HepG2 (cell line): ENCODE measurements at regions not wholly inside any gene's neighbourhood (a gene's known extent, or its start where the extent isn't known, plus 50 kb on each side); places are given as distances from the start of the nearest gene placed in this dataset.

Source experiments
- ATF1 ChIP-seq: IDR thresholded peaks from 2 replicates; pipeline ENCODE4 v1.6.1; 2016; ENCODE audit warnings: mild to moderate bottlenecking, control low read depth
- EEA1 ChIP-seq: sonication (generic); formaldehyde crosslinking; IDR thresholded peaks from 2 replicates; pipeline ENCODE4 v1.5.1; 2020; ENCODE audit warnings: mild to moderate bottlenecking, missing genetic modification reagents, borderline replicate concordance
- FOXO1 ChIP-seq: sonication (generic); formaldehyde crosslinking; IDR thresholded peaks from 2 replicates; pipeline ENCODE4 v1.4.0; 2020; ENCODE audit warnings: missing genetic modification reagents
- HDAC1 ChIP-seq: sonication (generic); formaldehyde crosslinking; IDR thresholded peaks from 2 replicates; pipeline ENCODE4 v1.5.1; 2020; ENCODE audit warnings: mild to moderate bottlenecking, missing genetic modification reagents
- MZF1 ChIP-seq: sonication (generic); formaldehyde crosslinking; IDR thresholded peaks from 2 replicates; pipeline ENCODE4 v1.8.1; 2023; ENCODE audit warnings: mild to moderate bottlenecking, missing genetic modification reagents, borderline replicate concordance
- ZBTB20 ChIP-seq: sonication (generic); formaldehyde crosslinking; IDR thresholded peaks from 2 replicates; pipeline ENCODE4 v1.8.1; 2023; ENCODE audit warnings: missing genetic modification reagents, low read depth, mild to moderate bottlenecking, borderline replicate concordance
- ZNF143 ChIP-seq: sonication (generic); formaldehyde crosslinking; IDR thresholded peaks from 2 replicates; pipeline ENCODE4 v1.4.0; 2020; ENCODE audit warnings: missing genetic modification reagents
- ZNF225 ChIP-seq: sonication (generic); formaldehyde crosslinking; IDR thresholded peaks from 2 replicates; pipeline ENCODE4 v1.4.0; 2020; ENCODE audit warnings: mild to moderate bottlenecking, missing genetic modification reagents
- ZNF253 ChIP-seq: sonication (generic); formaldehyde crosslinking; IDR thresholded peaks from 2 replicates; pipeline ENCODE4 v1.8.0; 2022; ENCODE audit warnings: mild to moderate bottlenecking, missing genetic modification reagents, borderline replicate concordance
- ZSCAN9 ChIP-seq: IDR thresholded peaks from 2 replicates; pipeline ENCODE4 v1.6.1; 2016; ENCODE audit warnings: borderline replicate concordance
- TF ChIP-seq, protein P1 (sequence below): sonication (generic); formaldehyde crosslinking; IDR thresholded peaks from 2 replicates; pipeline ENCODE4 v1.4.0; 2020; ENCODE audit warnings: mild to moderate bottlenecking, missing genetic modification reagents
- TF ChIP-seq, protein P2 (sequence below): sonication (generic); formaldehyde crosslinking; IDR thresholded peaks from 2 replicates; pipeline ENCODE4 v1.8.0; 2022; ENCODE audit warnings: missing genetic modification reagents, mild to moderate bottlenecking, inconsistent platforms, borderline replicate concordance
- TF ChIP-seq, protein P3 (sequence below): sonication (generic); formaldehyde crosslinking; IDR thresholded peaks from 2 replicates; pipeline ENCODE4 v1.5.0; 2020; ENCODE audit warnings: missing genetic modification reagents, mild to moderate bottlenecking, borderline replicate concordance
- TF ChIP-seq, protein P4 (sequence below): fragments of 450-650 bp; IDR thresholded peaks from 2 replicates; pipeline ENCODE4 v1.6.1; 2017; ENCODE audit warnings: mild to moderate bottlenecking
- TF ChIP-seq, protein P5 (sequence below): sonication (generic); formaldehyde crosslinking; IDR thresholded peaks from 2 replicates; pipeline ENCODE4 v1.4.0; 2020; ENCODE audit warnings: low read depth, mild to moderate bottlenecking, missing genetic modification reagents

DNA sequence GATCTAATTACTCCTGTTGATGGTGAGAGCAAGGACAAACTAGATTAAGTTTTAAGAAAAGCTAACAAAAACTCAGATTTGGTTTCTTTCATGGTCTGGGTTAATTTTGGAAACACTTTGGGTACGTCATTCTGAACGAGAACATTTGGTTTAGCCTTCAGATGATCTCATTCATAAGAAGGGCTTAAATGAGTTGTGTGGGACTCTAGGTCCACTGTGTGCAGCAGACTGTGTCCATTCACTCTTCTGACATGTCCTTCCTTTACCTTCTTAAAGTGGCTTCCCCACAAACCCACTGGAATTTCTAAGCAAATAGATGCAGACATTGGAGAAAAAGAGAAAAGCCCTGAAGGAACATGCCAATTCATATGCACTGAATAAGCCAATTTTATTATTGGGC is 96.8 kb downstream of the FBXO4 start (continued):
- TF ChIP-seq, protein P1, sequence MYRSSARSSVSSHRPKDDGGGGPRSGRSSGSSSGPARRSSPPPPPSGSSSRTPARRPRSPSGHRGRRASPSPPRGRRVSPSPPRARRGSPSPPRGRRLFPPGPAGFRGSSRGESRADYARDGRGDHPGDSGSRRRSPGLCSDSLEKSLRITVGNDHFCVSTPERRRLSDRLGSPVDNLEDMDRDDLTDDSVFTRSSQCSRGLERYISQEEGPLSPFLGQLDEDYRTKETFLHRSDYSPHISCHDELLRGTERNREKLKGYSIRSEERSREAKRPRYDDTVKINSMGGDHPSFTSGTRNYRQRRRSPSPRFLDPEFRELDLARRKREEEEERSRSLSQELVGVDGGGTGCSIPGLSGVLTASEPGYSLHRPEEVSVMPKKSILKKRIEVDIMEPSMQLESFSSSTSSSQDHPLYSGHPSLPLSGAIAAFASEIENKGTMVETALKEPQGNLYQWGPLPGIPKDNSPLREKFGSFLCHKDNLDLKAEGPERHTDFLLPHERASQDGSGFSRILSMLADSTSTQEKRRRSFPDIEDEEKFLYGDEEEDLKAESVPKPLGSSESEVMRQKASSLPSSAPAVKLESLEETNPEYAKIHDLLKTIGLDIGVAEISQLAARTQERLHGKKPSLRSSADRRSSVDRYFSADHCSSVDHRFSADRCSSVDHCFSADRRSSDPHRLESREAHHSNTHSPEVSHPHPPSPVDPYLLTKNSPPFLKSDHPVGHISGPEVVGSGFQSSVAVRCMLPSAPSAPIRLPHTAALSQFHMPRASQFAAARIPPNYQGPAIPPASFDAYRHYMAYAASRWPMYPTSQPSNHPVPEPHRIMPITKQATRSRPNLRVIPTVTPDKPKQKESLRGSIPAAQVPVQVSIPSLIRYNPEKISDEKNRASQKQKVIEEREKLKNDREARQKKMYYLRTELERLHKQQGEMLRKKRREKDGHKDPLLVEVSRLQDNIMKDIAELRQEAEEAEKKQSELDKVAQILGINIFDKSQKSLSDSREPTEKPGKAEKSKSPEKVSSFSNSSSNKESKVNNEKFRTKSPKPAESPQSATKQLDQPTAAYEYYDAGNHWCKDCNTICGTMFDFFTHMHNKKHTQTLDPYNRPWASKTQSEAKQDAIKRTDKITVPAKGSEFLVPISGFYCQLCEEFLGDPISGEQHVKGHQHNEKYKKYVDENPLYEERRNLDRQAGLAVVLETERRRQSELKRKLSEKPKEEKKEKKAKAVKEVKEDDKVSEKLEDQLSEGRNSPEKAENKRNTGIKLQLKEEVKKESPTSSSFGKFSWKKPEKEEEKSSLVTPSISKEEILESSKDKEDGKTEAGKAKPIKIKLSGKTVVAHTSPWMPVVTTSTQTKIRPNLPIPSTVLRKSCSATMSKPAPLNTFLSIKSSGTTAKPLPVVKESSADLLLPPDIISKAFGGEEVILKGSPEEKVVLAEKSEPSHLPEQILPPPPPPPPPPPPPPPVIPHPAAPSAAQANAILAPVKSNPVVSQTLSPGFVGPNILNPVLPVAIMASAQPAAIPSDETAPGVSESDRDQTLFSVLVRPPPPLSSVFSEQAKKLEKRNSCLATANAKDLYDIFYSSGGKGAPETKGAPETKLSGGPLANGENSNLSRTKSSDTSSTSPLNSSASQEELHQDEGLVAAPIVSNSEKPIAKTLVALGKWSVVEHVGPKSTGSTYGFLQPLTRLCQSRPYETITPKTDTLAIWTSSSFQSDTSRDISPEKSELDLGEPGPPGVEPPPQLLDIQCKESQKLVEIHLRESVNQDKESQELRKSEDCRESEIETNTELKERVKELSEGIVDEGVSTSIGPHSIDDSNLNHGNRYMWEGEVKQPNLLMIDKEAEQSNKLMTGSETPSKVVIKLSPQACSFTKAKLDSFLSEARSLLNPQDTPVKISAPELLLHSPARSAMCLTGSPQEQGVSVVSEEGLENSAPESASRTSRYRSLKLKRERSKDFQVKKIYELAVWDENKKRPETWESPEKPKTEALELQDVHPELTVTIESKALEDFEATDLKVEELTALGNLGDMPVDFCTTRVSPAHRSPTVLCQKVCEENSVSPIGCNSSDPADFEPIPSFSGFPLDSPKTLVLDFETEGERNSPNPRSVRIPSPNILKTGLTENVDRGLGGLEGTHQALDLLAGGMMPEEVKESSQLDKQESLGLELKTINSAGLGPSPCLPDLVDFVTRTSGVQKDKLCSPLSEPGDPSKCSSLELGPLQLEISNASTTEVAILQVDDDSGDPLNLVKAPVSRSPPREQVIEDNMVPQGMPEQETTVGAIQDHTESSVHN (CRISPR knock-in tag): no peak
- TF ChIP-seq, protein P2, sequence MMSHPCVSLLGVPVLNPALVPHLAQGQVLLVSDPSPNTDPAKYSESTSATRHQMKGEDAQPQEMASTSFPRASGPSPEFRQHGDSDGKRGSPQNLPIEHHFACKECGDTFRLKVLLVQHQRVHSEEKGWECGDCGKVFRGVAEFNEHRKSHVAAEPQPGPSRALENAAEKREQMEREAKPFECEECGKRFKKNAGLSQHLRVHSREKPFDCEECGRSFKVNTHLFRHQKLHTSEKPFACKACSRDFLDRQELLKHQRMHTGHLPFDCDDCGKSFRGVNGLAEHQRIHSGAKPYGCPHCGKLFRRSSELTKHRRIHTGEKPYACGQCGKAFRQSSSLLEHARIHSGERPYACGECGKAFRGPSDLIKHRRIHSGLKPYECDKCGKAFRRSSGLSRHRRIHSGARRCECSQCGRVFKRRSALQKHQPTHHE (CRISPR knock-in tag): no peak
- TF ChIP-seq ZBTB20 (no peak), FOXO1 (CRISPR knock-in tag) (no peak), ZNF225 (no peak), MZF1 (CRISPR knock-in tag) (no peak), ATF1 (CRISPR knock-in tag) (no peak), EEA1 (no peak), HDAC1 (CRISPR knock-in tag) (no peak), ZNF253 (CRISPR knock-in tag) (no peak), ZSCAN9 (no peak), ZNF143 (CRISPR knock-in tag) (no peak)
- TF ChIP-seq, protein P3, sequence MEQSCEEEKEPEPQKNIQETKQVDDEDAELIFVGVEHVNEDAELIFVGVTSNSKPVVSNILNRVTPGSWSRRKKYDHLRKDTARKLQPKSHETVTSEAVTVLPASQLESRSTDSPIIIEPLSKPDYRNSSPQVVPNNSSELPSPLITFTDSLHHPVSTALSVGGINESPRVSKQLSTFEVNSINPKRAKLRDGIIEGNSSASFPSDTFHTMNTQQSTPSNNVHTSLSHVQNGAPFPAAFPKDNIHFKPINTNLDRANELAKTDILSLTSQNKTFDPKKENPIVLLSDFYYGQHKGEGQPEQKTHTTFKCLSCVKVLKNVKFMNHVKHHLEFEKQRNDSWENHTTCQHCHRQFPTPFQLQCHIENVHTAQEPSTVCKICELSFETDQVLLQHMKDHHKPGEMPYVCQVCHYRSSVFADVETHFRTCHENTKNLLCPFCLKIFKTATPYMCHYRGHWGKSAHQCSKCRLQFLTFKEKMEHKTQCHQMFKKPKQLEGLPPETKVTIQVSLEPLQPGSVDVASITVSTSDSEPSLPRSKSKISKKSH (CRISPR knock-in tag): no peak
- TF ChIP-seq, protein P4, sequence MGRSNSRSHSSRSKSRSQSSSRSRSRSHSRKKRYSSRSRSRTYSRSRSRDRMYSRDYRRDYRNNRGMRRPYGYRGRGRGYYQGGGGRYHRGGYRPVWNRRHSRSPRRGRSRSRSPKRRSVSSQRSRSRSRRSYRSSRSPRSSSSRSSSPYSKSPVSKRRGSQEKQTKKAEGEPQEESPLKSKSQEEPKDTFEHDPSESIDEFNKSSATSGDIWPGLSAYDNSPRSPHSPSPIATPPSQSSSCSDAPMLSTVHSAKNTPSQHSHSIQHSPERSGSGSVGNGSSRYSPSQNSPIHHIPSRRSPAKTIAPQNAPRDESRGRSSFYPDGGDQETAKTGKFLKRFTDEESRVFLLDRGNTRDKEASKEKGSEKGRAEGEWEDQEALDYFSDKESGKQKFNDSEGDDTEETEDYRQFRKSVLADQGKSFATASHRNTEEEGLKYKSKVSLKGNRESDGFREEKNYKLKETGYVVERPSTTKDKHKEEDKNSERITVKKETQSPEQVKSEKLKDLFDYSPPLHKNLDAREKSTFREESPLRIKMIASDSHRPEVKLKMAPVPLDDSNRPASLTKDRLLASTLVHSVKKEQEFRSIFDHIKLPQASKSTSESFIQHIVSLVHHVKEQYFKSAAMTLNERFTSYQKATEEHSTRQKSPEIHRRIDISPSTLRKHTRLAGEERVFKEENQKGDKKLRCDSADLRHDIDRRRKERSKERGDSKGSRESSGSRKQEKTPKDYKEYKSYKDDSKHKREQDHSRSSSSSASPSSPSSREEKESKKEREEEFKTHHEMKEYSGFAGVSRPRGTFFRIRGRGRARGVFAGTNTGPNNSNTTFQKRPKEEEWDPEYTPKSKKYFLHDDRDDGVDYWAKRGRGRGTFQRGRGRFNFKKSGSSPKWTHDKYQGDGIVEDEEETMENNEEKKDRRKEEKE: no peak
- TF ChIP-seq, protein P5, sequence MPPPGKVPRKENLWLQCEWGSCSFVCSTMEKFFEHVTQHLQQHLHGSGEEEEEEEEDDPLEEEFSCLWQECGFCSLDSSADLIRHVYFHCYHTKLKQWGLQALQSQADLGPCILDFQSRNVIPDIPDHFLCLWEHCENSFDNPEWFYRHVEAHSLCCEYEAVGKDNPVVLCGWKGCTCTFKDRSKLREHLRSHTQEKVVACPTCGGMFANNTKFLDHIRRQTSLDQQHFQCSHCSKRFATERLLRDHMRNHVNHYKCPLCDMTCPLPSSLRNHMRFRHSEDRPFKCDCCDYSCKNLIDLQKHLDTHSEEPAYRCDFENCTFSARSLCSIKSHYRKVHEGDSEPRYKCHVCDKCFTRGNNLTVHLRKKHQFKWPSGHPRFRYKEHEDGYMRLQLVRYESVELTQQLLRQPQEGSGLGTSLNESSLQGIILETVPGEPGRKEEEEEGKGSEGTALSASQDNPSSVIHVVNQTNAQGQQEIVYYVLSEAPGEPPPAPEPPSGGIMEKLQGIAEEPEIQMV (CRISPR knock-in tag): no peak
